B cell (primary cell): ENCODE measurements at regions not wholly inside any gene's neighbourhood (a gene's known extent, or its start where the extent isn't known, plus 50 kb on each side); places are given as distances from the start of the nearest gene placed in this dataset.

Source experiments
- ATAC-seq: fragments of 200-7000 bp; cut with Tn5 transposase; one replicate; pipeline ENCODE4 v1.10.0; 2021; ENCODE audit warnings: low read depth, mild to moderate bottlenecking, moderate number of reproducible peaks, moderate library complexity
- CTCF ChIA-PET: fragments of 350-600 bp; sonication (Branson Sonifier 250); formaldehyde crosslinking; loops from one replicate; lab custom pipeline; 2021; ENCODE audit warnings: antibody characterized with exemption, inconsistent platforms; lab: Charles Lee
- POLR2A ChIA-PET: fragments of 350-600 bp; sonication (Branson Sonifier 250); formaldehyde crosslinking; loops from one replicate; lab custom pipeline; 2021; ENCODE audit warnings: antibody characterized with exemption; lab: Charles Lee
- DNase-seq: peaks from one replicate; pipeline ENCODE4 v3.0.0; 2013
- H2AFZ ChIP-seq: 2 replicates; pipeline ENCODE4 v1.6.1; 2012; ENCODE audit warnings: mild to moderate bottlenecking, low read depth, low read length; ENCODE audit not compliant: insufficient read depth, poor library complexity, severe bottlenecking
- H3K27ac ChIP-seq, 2 donors: 1 replicate in 1 of 2; 2 replicates in 1 of 2; pipeline ENCODE4 v1.5.1; 2012 to 2013; ENCODE audit warnings: low read length in 2 of 2, mild to moderate bottlenecking in 2 of 2, moderate library complexity in 1 of 2
- H3K27me3 ChIP-seq, 4 experiments: fragments of 200-600 bp in 1 of 4; sonication (generic) in 1 of 4; replicated peaks in 1 of 4; 1 replicate in 2 of 4; 2 replicates in 2 of 4; pipeline versions ENCODE4 v1.6.1 to v1.7.0; 2013 to 2016; ENCODE audit warnings: low read length in 3 of 4, mild to moderate bottlenecking in 2 of 4, mixed read lengths in 1 of 4, moderate library complexity in 1 of 4; ENCODE audit not compliant: insufficient read depth in 4 of 4, control insufficient read depth in 3 of 4; ENCODE audit errors: control extremely low read depth in 1 of 4
- H3K36me3 ChIP-seq, 2 experiments: replicated peaks in 1 of 2; 1 replicate in 1 of 2; 2 replicates in 1 of 2; pipeline versions ENCODE4 v1.6.1 to v1.7.1; 2013; ENCODE audit warnings: low read length in 1 of 2; ENCODE audit not compliant: insufficient read depth in 2 of 2, control insufficient read depth in 1 of 2; ENCODE audit errors: control extremely low read depth in 1 of 2, extremely low read depth in 1 of 2
- H3K4me1 ChIP-seq, 2 donors: fragments of 200-600 bp in 1 of 2; sonication (generic) in 1 of 2; 1 replicate in 1 of 2; 2 replicates in 1 of 2; pipeline versions ENCODE4 v1.5.1 to v1.6.1; 2013 to 2017; ENCODE audit warnings: low read length in 2 of 2; ENCODE audit not compliant: control insufficient read depth in 2 of 2, insufficient read depth in 2 of 2
- H3K4me2 ChIP-seq: replicated peaks from 2 replicates; pipeline ENCODE3; 2012; ENCODE audit warnings: mild to moderate bottlenecking, low read depth, low read length; ENCODE audit not compliant: poor library complexity, severe bottlenecking
- H3K4me3 ChIP-seq, 5 experiments: fragments of 200-600 bp in 1 of 5; sonication (generic) in 1 of 5; 1 replicate in 3 of 5; 2 replicates in 2 of 5; pipeline versions ENCODE4 v1.5.1 to v1.7.0; 2011 to 2016; ENCODE audit warnings: low read length in 4 of 5, mild to moderate bottlenecking in 4 of 5, low read depth in 2 of 5, control low read depth in 1 of 5, moderate library complexity in 1 of 5; ENCODE audit not compliant: insufficient read depth in 1 of 5; ENCODE audit errors: control extremely low read depth in 1 of 5, extremely low read depth in 1 of 5
- H3K79me2 ChIP-seq: fragments of 200-600 bp; sonication (generic); one replicate; pipeline ENCODE4 v1.6.0; 2016; ENCODE audit warnings: low read length; ENCODE audit not compliant: control insufficient read depth, insufficient read depth
- H3K9ac ChIP-seq: fragments of 200-600 bp; sonication (generic); 2 replicates; pipeline ENCODE4 v1.6.1; 2017; ENCODE audit warnings: mild to moderate bottlenecking, low read length, moderate library complexity
- H3K9me3 ChIP-seq, 3 donors: one replicate each; pipeline versions ENCODE4 v1.6.1 to v1.7.1; 2013; ENCODE audit warnings: low read length in 2 of 3; ENCODE audit not compliant: control insufficient read depth in 2 of 3, insufficient read depth in 1 of 3; ENCODE audit errors: control extremely low read depth in 1 of 3
- H4K20me1 ChIP-seq: 2 replicates; pipeline ENCODE4 v1.6.0; 2012; ENCODE audit warnings: mild to moderate bottlenecking, low read length; ENCODE audit not compliant: insufficient read depth, control insufficient read depth, poor library complexity, severe bottlenecking
- H3K27ac Mint-ChIP-seq: one replicate; pipeline ENCODE4 v1.8.0; 2021; ENCODE audit warnings: mixed read lengths
- H3K27me3 Mint-ChIP-seq: one replicate; pipeline ENCODE4 v1.8.0; 2021; ENCODE audit warnings: mixed read lengths
- H3K4me1 Mint-ChIP-seq: one replicate; pipeline ENCODE4 v1.8.0; 2021; ENCODE audit warnings: mixed read lengths
- H3K4me3 Mint-ChIP-seq: one replicate; pipeline ENCODE4 v1.8.0; 2021; ENCODE audit warnings: mixed read lengths
- H3K9me3 Mint-ChIP-seq: one replicate; pipeline ENCODE4 v1.8.0; 2022; ENCODE audit warnings: mixed read lengths; ENCODE audit not compliant: insufficient read depth
- EZH2 ChIP-seq: IDR thresholded peaks from 2 replicates; pipeline ENCODE4 v1.6.1; 2012; ENCODE audit warnings: borderline replicate concordance, low read depth, mild to moderate bottlenecking, moderate library complexity, low read length; ENCODE audit not compliant: insufficient read depth, poor library complexity, severe bottlenecking
- WGBS: methylation state at CpG from one replicate; pipeline ENCODE4 v1.1.5; 2013; ENCODE audit warnings: missing lambda C conversion rate; ENCODE audit not compliant: insufficient coverage; 5-methylcytosine and 5-hydroxymethylcytosine counted together
- intact Hi-C: fragments of 100-400 bp; cut with micrococcal nuclease; formaldehyde crosslinking; loops from one replicate; pipeline ENCODE4 v1.10.0; 2022
- TF ChIP-seq, protein P1 (sequence below): fragments of 200-600 bp; IDR thresholded peaks from one replicate; pipeline ENCODE4 v1.8.0; 2022; ENCODE audit warnings: antibody characterized with exemption, mild to moderate bottlenecking

DNA sequence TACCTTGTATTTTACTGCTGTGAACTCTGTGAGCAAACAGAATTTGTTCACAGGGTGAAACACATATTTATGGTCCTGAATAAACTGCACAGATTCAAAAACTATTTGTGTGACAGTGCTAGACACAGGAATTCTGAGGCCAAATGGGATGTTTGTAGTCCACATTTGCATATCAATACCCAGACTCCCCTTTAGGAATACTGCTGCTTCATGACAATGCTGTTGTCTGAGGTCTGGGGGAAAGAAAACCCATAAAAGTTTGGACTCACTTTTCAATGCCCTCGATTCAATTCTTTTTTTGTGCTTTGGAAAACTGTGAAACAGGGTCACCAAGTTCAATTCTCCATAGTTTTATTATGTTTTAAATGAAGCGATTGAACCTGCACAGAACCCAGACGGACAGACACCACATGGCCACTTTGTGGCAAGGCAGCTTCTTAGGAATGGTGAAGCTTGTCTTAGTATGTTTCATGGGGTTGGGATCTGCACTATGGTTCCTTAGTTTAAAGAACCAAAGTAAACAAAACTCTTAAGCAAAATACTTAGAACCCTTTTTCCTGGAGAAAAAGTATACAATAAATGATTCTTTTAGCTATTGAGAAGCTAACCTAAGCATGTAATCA lies 92.3 kb upstream of the MAD2L1 start:
- no peak overlapping the region for H3K4me3 ChIP-seq
- H3K27ac ChIP-seq = no peak overlapping the region
- ATAC-seq = no peak
- Mint-ChIP-seq H3K4me1 (no peaks in the 10 kb centered on the region), H3K27ac (no peak overlapping the region), H3K9me3 (no peaks in the 10 kb centered on the region), H3K27me3 (peaks cover 8% of the 10 kb centered on the region), H3K4me3 (no peak overlapping the region)
- H3K27me3 ChIP-seq = no peaks in the 10 kb centered on the region
- no peak for TF ChIP-seq EZH2
- TF ChIP-seq, protein P1, sequence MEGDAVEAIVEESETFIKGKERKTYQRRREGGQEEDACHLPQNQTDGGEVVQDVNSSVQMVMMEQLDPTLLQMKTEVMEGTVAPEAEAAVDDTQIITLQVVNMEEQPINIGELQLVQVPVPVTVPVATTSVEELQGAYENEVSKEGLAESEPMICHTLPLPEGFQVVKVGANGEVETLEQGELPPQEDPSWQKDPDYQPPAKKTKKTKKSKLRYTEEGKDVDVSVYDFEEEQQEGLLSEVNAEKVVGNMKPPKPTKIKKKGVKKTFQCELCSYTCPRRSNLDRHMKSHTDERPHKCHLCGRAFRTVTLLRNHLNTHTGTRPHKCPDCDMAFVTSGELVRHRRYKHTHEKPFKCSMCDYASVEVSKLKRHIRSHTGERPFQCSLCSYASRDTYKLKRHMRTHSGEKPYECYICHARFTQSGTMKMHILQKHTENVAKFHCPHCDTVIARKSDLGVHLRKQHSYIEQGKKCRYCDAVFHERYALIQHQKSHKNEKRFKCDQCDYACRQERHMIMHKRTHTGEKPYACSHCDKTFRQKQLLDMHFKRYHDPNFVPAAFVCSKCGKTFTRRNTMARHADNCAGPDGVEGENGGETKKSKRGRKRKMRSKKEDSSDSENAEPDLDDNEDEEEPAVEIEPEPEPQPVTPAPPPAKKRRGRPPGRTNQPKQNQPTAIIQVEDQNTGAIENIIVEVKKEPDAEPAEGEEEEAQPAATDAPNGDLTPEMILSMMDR = no peak
- H3K36me3 ChIP-seq = no peaks in the 10 kb centered on the region
- H3K4me2 ChIP-seq = no peak overlapping the region
- no peak for DNase-seq
- H3K79me2 ChIP-seq = no peaks in the 10 kb centered on the region
- 100% methylated on average over 1 of the region's 3 CpGs for WGBS
- POLR2A ChIA-PET = no interaction called here
- H4K20me1 ChIP-seq = no peaks in the 10 kb centered on the region
- intact Hi-C loops = loop anchor here (5.0 kb wide), 2 partner anchors 943 to 1568 kb away; no protein-coding TSS in a partner anchor
- H3K9ac ChIP-seq = no peak overlapping the region
- CTCF ChIA-PET = no interaction called here
- H3K9me3 ChIP-seq = no peaks in the 10 kb centered on the region
- H2AFZ ChIP-seq = no peak overlapping the region
- H3K4me1 ChIP-seq = no peaks in the 10 kb centered on the region

DNA sequence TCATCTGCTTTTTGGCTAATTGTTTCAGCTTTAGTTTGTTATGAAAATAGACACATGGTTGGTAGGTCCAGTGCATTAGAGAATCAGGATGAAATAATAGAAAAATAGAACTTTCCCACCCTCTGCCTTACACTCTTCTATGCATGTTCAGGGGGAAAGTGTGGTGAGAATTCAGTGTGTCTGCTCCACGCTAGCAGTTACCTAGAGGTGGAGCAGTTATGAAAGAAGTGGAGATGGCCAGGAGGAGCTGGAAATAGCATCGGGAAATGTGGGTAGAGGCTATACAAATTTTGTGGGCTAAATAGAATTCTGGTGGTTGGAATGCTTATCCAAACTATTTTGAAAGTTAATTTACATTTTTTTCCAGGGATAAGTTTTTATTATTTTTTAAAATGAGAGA lies 91.4 kb upstream of the MAD2L1 start:
- Mint-ChIP-seq H3K4me1 (no peaks in the 10 kb centered on the region), H3K4me3 (no peak overlapping the region), H3K9me3 (no peaks in the 10 kb centered on the region), H3K27ac (no peak overlapping the region), H3K27me3 (peaks cover 8% of the 10 kb centered on the region)
- Histone ChIP-seq H3K9me3 (no peaks in the 10 kb centered on the region), H3K79me2 (no peaks in the 10 kb centered on the region), H3K27ac (no peak overlapping the region), H3K9ac (no peak overlapping the region), H3K4me3 (no peak overlapping the region), H4K20me1 (no peaks in the 10 kb centered on the region), H3K36me3 (no peaks in the 10 kb centered on the region), H3K4me2 (no peak overlapping the region), H3K4me1 (no peaks in the 10 kb centered on the region), H3K27me3 (no peaks in the 10 kb centered on the region), H2AFZ (no peak overlapping the region)
- DNase-seq = no peak
- ChIA-PET POLR2A (no interaction called here), CTCF (no interaction called here)
- intact Hi-C loops = loop anchor here (5.0 kb wide), 2 partner anchors 944 to 1569 kb away; no protein-coding TSS in a partner anchor
- 61% methylated on average over 2 of the region's 2 CpGs for WGBS
- TF ChIP-seq, protein P1 = no peak
- TF ChIP-seq EZH2 = no peak
- no peak for ATAC-seq
